H1 (cell line): ENCODE measurements at regions not wholly inside any gene's neighbourhood (a gene's known extent, or its start where the extent isn't known, plus 50 kb on each side); places are given as distances from the start of the nearest gene placed in this dataset.

Source experiments
- CTCF ChIA-PET: fragments of 300-600 bp; sonication (Branson Sonifier 250); formaldehyde crosslinking; loops from one replicate; lab custom pipeline; 2021; ENCODE audit not compliant: partially characterized antibody; lab: Charles Lee
- POLR2A ChIA-PET: fragments of 300-600 bp; sonication (Branson Sonifier 250); formaldehyde crosslinking; loops from one replicate; lab custom pipeline; 2021; ENCODE audit warnings: inconsistent platforms; ENCODE audit not compliant: partially characterized antibody; lab: Charles Lee
- DNase-seq, 2 experiments: peaks; one replicate each; pipeline versions ENCODE4 v3.0.0 to v3.0.0-alpha.2; 2010 to 2022; ENCODE audit warnings: low spot score in 2 of 2, low read depth in 1 of 2, mixed read lengths in 1 of 2
- FAIRE-seq: peaks from 2 replicates; lab custom pipeline; 2011; peaks lifted over from hg19 to GRCh38; lab: Jason Lieb, UNC
- H2AFZ ChIP-seq: 2 replicates; pipeline ENCODE4 v1.8.1; 2012; ENCODE audit warnings: low read length, inconsistent platforms
- H2AK5ac ChIP-seq: 2 replicates; pipeline ENCODE4 v1.6.1; 2013; ENCODE audit warnings: low read depth, low read length
- H2BK120ac ChIP-seq: replicated peaks from 2 replicates; pipeline ENCODE3; 2013; ENCODE audit warnings: low read depth, low read length, inconsistent platforms
- H2BK12ac ChIP-seq: 2 replicates; pipeline ENCODE4 v1.6.1; 2013; ENCODE audit warnings: low read depth, low read length
- H2BK15ac ChIP-seq: 2 replicates; pipeline ENCODE4 v1.6.1; 2013; ENCODE audit warnings: low read length
- H2BK20ac ChIP-seq: 2 replicates; pipeline ENCODE4 v1.6.1; 2013; ENCODE audit warnings: low read length
- H2BK5ac ChIP-seq: 2 replicates; pipeline ENCODE4 v1.6.1; 2013; ENCODE audit warnings: low read depth, low read length
- H3K14ac ChIP-seq: 2 replicates; pipeline ENCODE4 v1.6.1; 2013; ENCODE audit warnings: inconsistent platforms; ENCODE audit not compliant: insufficient read length
- H3K18ac ChIP-seq: 2 replicates; pipeline ENCODE4 v1.6.1; 2013; ENCODE audit warnings: low read length; ENCODE audit errors: extremely low read depth
- H3K23ac ChIP-seq: 2 replicates; pipeline ENCODE4 v1.6.1; 2013; ENCODE audit warnings: inconsistent platforms; ENCODE audit not compliant: insufficient read length
- H3K23me2 ChIP-seq: 2 replicates; pipeline ENCODE4 v1.6.1; 2013; ENCODE audit warnings: low read depth, low read length
- H3K27ac ChIP-seq: 2 replicates; pipeline ENCODE4 v1.6.1; 2011; ENCODE audit warnings: low read depth, low read length, inconsistent platforms
- H3K27me3 ChIP-seq, 4 experiments: replicated peaks in 1 of 4; 1 replicate in 1 of 4; 2 replicates in 3 of 4; pipeline versions ENCODE4 v1.6.1 to v1.8.1; 2011 to 2013; ENCODE audit warnings: low read length in 3 of 4, mild to moderate bottlenecking in 3 of 4, inconsistent platforms in 2 of 4, mixed read lengths in 2 of 4, moderate library complexity in 1 of 4; ENCODE audit not compliant: control insufficient read depth in 3 of 4, insufficient read depth in 3 of 4; ENCODE audit errors: extremely low read depth in 1 of 4
- H3K36me3 ChIP-seq, 4 experiments: 2 replicates each; pipeline versions ENCODE4 v1.6.1 to v1.8.1; 2011 to 2013; ENCODE audit warnings: mild to moderate bottlenecking in 4 of 4, low read length in 3 of 4, moderate library complexity in 2 of 4, control low read depth in 1 of 4, inconsistent platforms in 1 of 4; ENCODE audit not compliant: insufficient read depth in 4 of 4, control insufficient read depth in 2 of 4
- H3K4ac ChIP-seq: replicated peaks from 2 replicates; pipeline ENCODE3; 2013; ENCODE audit warnings: low read length, low read depth, mixed read lengths, inconsistent platforms; ENCODE audit not compliant: insufficient read length
- H3K4me1 ChIP-seq, 4 experiments: replicated peaks in 1 of 4; 1 replicate in 1 of 4; 2 replicates in 3 of 4; pipeline versions ENCODE4 v1.6.1 to v1.8.1; 2011 to 2013; ENCODE audit warnings: low read length in 3 of 4, inconsistent platforms in 2 of 4, mixed read lengths in 1 of 4; ENCODE audit not compliant: insufficient read depth in 4 of 4, control insufficient read depth in 3 of 4
- H3K4me2 ChIP-seq, 2 experiments: 2 replicates each; pipeline versions ENCODE4 v1.6.1 to v1.8.1; 2011 to 2013; ENCODE audit warnings: low read depth in 2 of 2, low read length in 2 of 2, control low read depth in 1 of 2, inconsistent platforms in 1 of 2, mild to moderate bottlenecking in 1 of 2; ENCODE audit not compliant: insufficient read depth in 1 of 2
- H3K4me3 ChIP-seq, 4 experiments: fragments of 200-600, 300-600 bp in 1 of 4; sonication (generic), shearing (Covaris generic), sonication (Bioruptor Twin) in 1 of 4; 2 replicates each; pipeline versions ENCODE4 v1.5.1 to v1.8.1; 2011 to 2016; ENCODE audit warnings: low read length in 4 of 4, low read depth in 3 of 4, control low read depth in 2 of 4, inconsistent platforms in 2 of 4, mild to moderate bottlenecking in 2 of 4, mixed read lengths in 1 of 4, moderate library complexity in 1 of 4; ENCODE audit not compliant: insufficient read depth in 2 of 4; ENCODE audit errors: extremely low read depth in 1 of 4
- H3K56ac ChIP-seq: replicated peaks from 2 replicates; pipeline ENCODE3; 2013; ENCODE audit warnings: low read depth, mild to moderate bottlenecking, mixed read lengths, low read length, inconsistent platforms; ENCODE audit not compliant: insufficient read length
- H3K79me1 ChIP-seq: 2 replicates; pipeline ENCODE4 v1.6.1; 2013; ENCODE audit warnings: low read depth, low read length, control low read depth
- H3K79me2 ChIP-seq, 2 experiments: 2 replicates each; pipeline versions ENCODE4 v1.6.1 to v1.8.1; 2012 to 2013; ENCODE audit warnings: low read length in 2 of 2, mild to moderate bottlenecking in 2 of 2, inconsistent platforms in 1 of 2; ENCODE audit not compliant: insufficient read depth in 2 of 2, control insufficient read depth in 1 of 2
- H3K9ac ChIP-seq, 4 experiments: replicated peaks in 1 of 4; 1 replicate in 1 of 4; 2 replicates in 3 of 4; pipeline versions ENCODE4 v1.6.1 to v1.8.1; 2011 to 2013; ENCODE audit warnings: low read depth in 3 of 4, low read length in 3 of 4, control low read depth in 2 of 4, mild to moderate bottlenecking in 2 of 4, moderate library complexity in 2 of 4, inconsistent platforms in 1 of 4; ENCODE audit errors: extremely low read depth in 1 of 4
- H3K9me3 ChIP-seq, 2 experiments: 2 replicates each; pipeline versions ENCODE4 v1.6.1 to v1.8.1; 2012 to 2013; ENCODE audit warnings: mild to moderate bottlenecking in 2 of 2, moderate library complexity in 2 of 2, control low read depth in 1 of 2, inconsistent platforms in 1 of 2, low read depth in 1 of 2, low read length in 1 of 2, mixed read lengths in 1 of 2; ENCODE audit not compliant: insufficient read depth in 2 of 2
- H4K20me1 ChIP-seq, 2 experiments: replicated peaks in 1 of 2; 2 replicates each; pipeline versions ENCODE3 to v1.8.1; 2011 to 2013; ENCODE audit warnings: inconsistent platforms in 2 of 2, low read length in 2 of 2, mild to moderate bottlenecking in 1 of 2; ENCODE audit not compliant: insufficient read depth in 2 of 2, control insufficient read depth in 1 of 2
- H4K5ac ChIP-seq: 2 replicates; pipeline ENCODE4 v1.6.1; 2013; ENCODE audit warnings: low read length, low read depth, mixed read lengths, inconsistent platforms; ENCODE audit not compliant: insufficient read length
- H4K8ac ChIP-seq: 2 replicates; pipeline ENCODE4 v1.8.0; 2013; ENCODE audit warnings: mild to moderate bottlenecking, moderate library complexity, low read length, inconsistent platforms; ENCODE audit not compliant: insufficient read depth; ENCODE audit errors: extremely low read depth
- H4K91ac ChIP-seq: replicated peaks from 2 replicates; pipeline ENCODE3; 2013; ENCODE audit warnings: low read length, mixed read lengths, inconsistent platforms; ENCODE audit not compliant: insufficient read length
- ATF2 ChIP-seq: IDR thresholded peaks from 2 replicates; pipeline ENCODE4 v1.6.1; 2012; ENCODE audit warnings: low read length, inconsistent platforms
- ATF3 ChIP-seq: IDR thresholded peaks from 2 replicates; pipeline ENCODE4 v1.6.1; 2011; ENCODE audit warnings: low read depth, mild to moderate bottlenecking, low read length; ENCODE audit not compliant: insufficient read depth
- BRCA1 ChIP-seq: IDR thresholded peaks from 2 replicates; pipeline ENCODE4 v1.6.1; 2012; ENCODE audit warnings: low read depth, low read length, improper control_type of control experiment
- CTBP2 ChIP-seq: IDR thresholded peaks from 2 replicates; pipeline ENCODE4 v1.7.0; 2011; ENCODE audit warnings: borderline replicate concordance, mild to moderate bottlenecking, moderate library complexity, mixed read lengths, low read length; ENCODE audit not compliant: insufficient read depth, insufficient read length
- EGR1 ChIP-seq: IDR thresholded peaks from 2 replicates; pipeline ENCODE4 v1.6.1; 2011; ENCODE audit warnings: low read depth, low read length, borderline replicate concordance
- EP300 ChIP-seq, 2 experiments: IDR thresholded peaks; 1 replicate in 1 of 2; 2 replicates in 1 of 2; pipeline ENCODE4 v1.6.1; 2011 to 2012; ENCODE audit warnings: low read depth in 2 of 2, low read length in 2 of 2, mild to moderate bottlenecking in 2 of 2, borderline replicate concordance in 1 of 2, inconsistent platforms in 1 of 2, moderate library complexity in 1 of 2
- MAFK ChIP-seq: IDR thresholded peaks from 2 replicates; pipeline ENCODE4 v1.6.1; 2012; ENCODE audit warnings: low read depth, mild to moderate bottlenecking, improper control_type of control experiment, low read length
- POLR2A ChIP-seq, 2 experiments: IDR thresholded peaks; 1 replicate in 1 of 2; 2 replicates in 1 of 2; pipeline ENCODE4 v1.6.1; 2011; ENCODE audit warnings: low read depth in 2 of 2, low read length in 2 of 2, mild to moderate bottlenecking in 2 of 2; ENCODE audit errors: control extremely low read depth in 1 of 2
- RAD21 ChIP-seq, 2 experiments: IDR thresholded peaks in 1 of 2; conservative IDR thresholded peaks in 1 of 2; 2 replicates each; pipeline ENCODE4 v1.6.1; 2011; ENCODE audit warnings: low read depth in 2 of 2, low read length in 2 of 2, improper control_type of control experiment in 1 of 2, inconsistent platforms in 1 of 2, mild to moderate bottlenecking in 1 of 2, moderate library complexity in 1 of 2
- SP1 ChIP-seq: IDR thresholded peaks from 2 replicates; pipeline ENCODE4 v1.6.1; 2011; ENCODE audit warnings: low read depth, low read length
- SP2 ChIP-seq: IDR thresholded peaks from 2 replicates; pipeline ENCODE4 v1.6.1; 2012; ENCODE audit warnings: mild to moderate bottlenecking, low read length, inconsistent platforms
- SP4 ChIP-seq: IDR thresholded peaks from 2 replicates; pipeline ENCODE4 v1.6.1; 2012; ENCODE audit warnings: low read length, inconsistent platforms
- TAF1 ChIP-seq: IDR thresholded peaks from 2 replicates; pipeline ENCODE4 v1.6.1; 2011; ENCODE audit warnings: mild to moderate bottlenecking, low read depth, low read length
- WGBS, 2 experiments: shearing (Covaris generic) in 1 of 2; methylation state at CpG; one replicate each; pipeline versions ENCODE4 v1.1.6 to v1.1.7; 2013 to 2015; ENCODE audit warnings: low lambda C conversion rate in 2 of 2, mixed read lengths in 2 of 2, inconsistent platforms in 1 of 2, low coverage in 1 of 2, missing lambda C conversion rate in 1 of 2; ENCODE audit not compliant: insufficient replicate concordance in 2 of 2, insufficient coverage in 1 of 2, insufficient read length in 1 of 2; ENCODE audit errors: extremely low coverage in 1 of 2, missing lambda C conversion rate in 1 of 2; 5-methylcytosine and 5-hydroxymethylcytosine counted together

- Histone ChIP-seq H2BK5ac (no peak overlapping the region), H3K4me1 (no peaks in the 10 kb centered on the region), H3K9ac (no peak overlapping the region), H2AK5ac (no peak overlapping the region), H2BK12ac (no peak overlapping the region), H4K20me1 (no peaks in the 10 kb centered on the region), H2BK120ac (no peak overlapping the region), H4K5ac (no peak overlapping the region), H3K27me3 (no peaks in the 10 kb centered on the region), H3K27ac (no peak overlapping the region), H3K9me3 (no peaks in the 10 kb centered on the region), H3K18ac (no peak overlapping the region), H3K36me3 (no peaks in the 10 kb centered on the region), H3K14ac (no peak overlapping the region), H2AFZ (no peak overlapping the region), H2BK15ac (no peak overlapping the region), H3K4me3 (no peak overlapping the region), H3K23me2 (no peaks in the 10 kb centered on the region), H3K4me2 (no peak overlapping the region), H4K91ac (no peak overlapping the region), H3K23ac (no peak overlapping the region), H3K79me1 (no peaks in the 10 kb centered on the region), H2BK20ac (no peak overlapping the region), H3K4ac (no peak overlapping the region), H3K79me2 (no peaks in the 10 kb centered on the region), H3K56ac (no peak overlapping the region), H4K8ac (no peak overlapping the region)
- WGBS, 2 experiments = 87% methylated on average over 1 of the region's 1 CpG; no CpG with 5 or more reads in 1 of the 2 experiments
- no peak for DNase-seq
- ChIA-PET POLR2A (no interaction called here), CTCF (no interaction called here)
- no peak for FAIRE-seq
- TF ChIP-seq SP1 (no peak), SP2 (no peak), MAFK (no peak), CTBP2 (no peak), ATF3 (no peak), EGR1 (no peak), ATF2 (no peak), EP300 (IDR thresholded peaks at IDR 0.05; ENCODE audit: borderline replicate concordance in 1 of 2, low read depth in 2 of 2, low read length in 2 of 2) (no peak), SP4 (no peak), TAF1 (no peak), POLR2A (IDR thresholded peaks at IDR 0.05; ENCODE audit: control extremely low read depth in 1 of 2, low read depth in 2 of 2, low read length in 2 of 2) (no peak), RAD21 (IDR thresholded peaks at IDR 0.05 in 1 of 2, conservative IDR thresholded peaks at IDR 0.05 in 1 of 2; ENCODE audit: low read depth in 2 of 2, low read length in 2 of 2) (no peak), BRCA1 (no peak)
Measured at GRCh38 chr2:145253492-145253891, 733.6 kb upstream of the ZEB2 start.
